PC-9 (cell line): ENCODE measurements at regions not wholly inside any gene's neighbourhood (a gene's known extent, or its start where the extent isn't known, plus 50 kb on each side); places are given as distances from the start of the nearest gene placed in this dataset.

Experiments
- BruUV-seq: library from RNA; stranded (reverse); fragments of 400-500 nt; replicated peaks from 2 replicates; lab custom pipeline; 2021; lab: Mats Ljungman, UMichigan
- CTCF ChIA-PET: fragments of 300-600 bp; sonication (Branson Sonifier 250); formaldehyde crosslinking; loops from one replicate; lab custom pipeline; 2022; ENCODE audit warnings: antibody characterized with exemption; lab: Charles Lee
- POLR2A ChIA-PET: fragments of 300-600 bp; sonication (Branson Sonifier 250); formaldehyde crosslinking; loops from one replicate; lab custom pipeline; 2022; ENCODE audit warnings: antibody characterized with exemption; ENCODE audit not compliant: unreplicated experiment; lab: Charles Lee
- DNase-seq, 2 experiments: peaks; one replicate each; pipeline versions ENCODE4 v3.0.0 to v3.0.0-alpha.2; 2015 to 2022; ENCODE audit warnings: mixed read lengths in 1 of 2
- H2AFZ ChIP-seq: fragments of 200-600 bp; sonication (generic); 2 replicates; pipeline ENCODE4 v1.8.1; 2017; ENCODE audit warnings: antibody characterized with exemption
- H3F3A ChIP-seq: fragments of 200-600 bp; sonication (generic); 2 replicates; pipeline ENCODE4 v1.8.1; 2017; ENCODE audit warnings: antibody characterized with exemption, mild to moderate bottlenecking, low read depth; ENCODE audit not compliant: insufficient read depth
- H3K27ac ChIP-seq: fragments of 200-600 bp; sonication (generic); 2 replicates; pipeline ENCODE4 v1.6.1; 2016; ENCODE audit warnings: mixed run types
- H3K27me3 ChIP-seq: fragments of 200-600 bp; sonication (generic); 2 replicates; pipeline ENCODE4 v1.6.1; 2016; ENCODE audit warnings: low read depth, mixed run types; ENCODE audit not compliant: insufficient read depth
- H3K36me3 ChIP-seq: fragments of 200-600 bp; sonication (generic); 2 replicates; pipeline ENCODE4 v1.6.1; 2016; ENCODE audit warnings: low read depth, mixed run types
- H3K4me1 ChIP-seq: fragments of 200-600 bp; sonication (generic); replicated peaks from 2 replicates; pipeline ENCODE4 v1.6.1; 2016; ENCODE audit warnings: mixed run types; ENCODE audit not compliant: insufficient read depth
- H3K4me2 ChIP-seq: fragments of 200-600 bp; sonication (generic); 2 replicates; pipeline ENCODE4 v1.6.1; 2017; ENCODE audit warnings: mixed run types
- H3K4me3 ChIP-seq: fragments of 200-600 bp; sonication (generic); 2 replicates; pipeline ENCODE4 v1.6.1; 2016; ENCODE audit warnings: mixed run types
- H3K79me2 ChIP-seq: fragments of 200-600 bp; sonication (generic); 2 replicates; pipeline ENCODE4 v1.6.1; 2017; ENCODE audit warnings: low read depth, mixed run types
- H3K9me2 ChIP-seq: fragments of 200-600 bp; sonication (generic); 2 replicates; pipeline ENCODE4 v1.8.1; 2017; ENCODE audit warnings: mild to moderate bottlenecking; ENCODE audit not compliant: insufficient read depth
- H3K9me3 ChIP-seq: fragments of 200-600 bp; sonication (generic); 2 replicates; pipeline ENCODE4 v1.8.1; 2016; ENCODE audit warnings: low read depth; ENCODE audit not compliant: insufficient read depth
- H4K20me1 ChIP-seq: fragments of 200-600 bp; sonication (generic); 2 replicates; pipeline ENCODE4 v1.8.1; 2017; ENCODE audit not compliant: insufficient read depth
- EZH2 ChIP-seq: fragments of 200-600 bp; sonication (generic); IDR thresholded peaks from 2 replicates; pipeline ENCODE4 v1.8.0; 2017; ENCODE audit warnings: antibody characterized with exemption, low read depth
- intact Hi-C: fragments of 100-400 bp; cut with micrococcal nuclease; formaldehyde crosslinking; loops from one replicate; pipeline ENCODE4 v1.10.0; 2022; ENCODE audit not compliant: unreplicated experiment
- TF ChIP-seq, protein P1 (sequence below): fragments of 200-600 bp; sonication (generic); conservative IDR thresholded peaks from 2 replicates; pipeline ENCODE4 v1.6.1; 2017; ENCODE audit warnings: mixed run types, antibody characterized with exemption, mild to moderate bottlenecking, moderate library complexity

DNA sequence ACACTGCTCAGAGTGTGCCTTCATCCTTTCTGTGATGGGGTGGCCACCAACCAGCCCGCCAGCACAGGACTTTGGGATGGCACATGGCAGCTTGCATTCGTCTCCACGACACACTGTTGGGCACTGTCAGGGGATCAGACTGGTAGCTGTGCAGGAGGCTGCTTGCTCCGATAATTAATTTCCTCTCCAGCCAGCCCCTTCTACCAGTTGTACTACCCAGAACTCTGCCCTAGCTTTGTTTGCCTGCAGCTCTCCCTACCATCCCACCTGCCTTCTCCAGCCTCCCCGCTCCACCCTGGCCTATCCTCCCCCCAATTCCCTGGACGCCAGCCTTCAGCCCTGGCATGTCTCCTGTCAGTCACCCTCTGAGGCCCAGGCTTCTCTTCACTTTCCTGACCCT lies 228.3 kb downstream of the TSHZ3 start:
- Histone ChIP-seq H3K79me2 (no peaks in the 10 kb centered on the region), H3K9me3 (no peaks in the 10 kb centered on the region), H4K20me1 (no peaks in the 10 kb centered on the region), H3F3A (no peaks in the 10 kb centered on the region), H3K27ac (no peak overlapping the region), H2AFZ (no peak overlapping the region), H3K4me2 (no peak overlapping the region), H3K27me3 (peaks cover 30% of the 10 kb centered on the region), H3K4me1 (no peaks in the 10 kb centered on the region), H3K4me3 (no peak overlapping the region), H3K36me3 (no peaks in the 10 kb centered on the region), H3K9me2 (no peaks in the 10 kb centered on the region)
- no TSS peak for BruUV-seq
- CTCF ChIA-PET, result no interaction called here
- intact Hi-C loops, result no loop called here
- TF ChIP-seq EZH2, result no peak
- TF ChIP-seq, protein P1, sequence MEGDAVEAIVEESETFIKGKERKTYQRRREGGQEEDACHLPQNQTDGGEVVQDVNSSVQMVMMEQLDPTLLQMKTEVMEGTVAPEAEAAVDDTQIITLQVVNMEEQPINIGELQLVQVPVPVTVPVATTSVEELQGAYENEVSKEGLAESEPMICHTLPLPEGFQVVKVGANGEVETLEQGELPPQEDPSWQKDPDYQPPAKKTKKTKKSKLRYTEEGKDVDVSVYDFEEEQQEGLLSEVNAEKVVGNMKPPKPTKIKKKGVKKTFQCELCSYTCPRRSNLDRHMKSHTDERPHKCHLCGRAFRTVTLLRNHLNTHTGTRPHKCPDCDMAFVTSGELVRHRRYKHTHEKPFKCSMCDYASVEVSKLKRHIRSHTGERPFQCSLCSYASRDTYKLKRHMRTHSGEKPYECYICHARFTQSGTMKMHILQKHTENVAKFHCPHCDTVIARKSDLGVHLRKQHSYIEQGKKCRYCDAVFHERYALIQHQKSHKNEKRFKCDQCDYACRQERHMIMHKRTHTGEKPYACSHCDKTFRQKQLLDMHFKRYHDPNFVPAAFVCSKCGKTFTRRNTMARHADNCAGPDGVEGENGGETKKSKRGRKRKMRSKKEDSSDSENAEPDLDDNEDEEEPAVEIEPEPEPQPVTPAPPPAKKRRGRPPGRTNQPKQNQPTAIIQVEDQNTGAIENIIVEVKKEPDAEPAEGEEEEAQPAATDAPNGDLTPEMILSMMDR, result no peak
- no peak for DNase-seq
- POLR2A ChIA-PET, result no interaction called here

- no peak for TF ChIP-seq EZH2
- TF ChIP-seq, protein P1, result no peak
- no peaks in the 10 kb centered on the region for H3K79me2 ChIP-seq
- no peaks in the 10 kb centered on the region for H3K9me3 ChIP-seq
- POLR2A ChIA-PET, result no interaction called here
- H3K4me3 ChIP-seq, result no peak overlapping the region
- no peaks in the 10 kb centered on the region for H3F3A ChIP-seq
- H3K27me3 ChIP-seq, result peaks cover 26% of the 10 kb centered on the region
- no TSS peak for BruUV-seq
- H4K20me1 ChIP-seq, result no peaks in the 10 kb centered on the region
- no peaks in the 10 kb centered on the region for H3K36me3 ChIP-seq
- intact Hi-C loops, result no loop called here
- H3K4me1 ChIP-seq, result no peaks in the 10 kb centered on the region
- no peak for DNase-seq
- no peak overlapping the region for H3K4me2 ChIP-seq
- H2AFZ ChIP-seq, result no peak overlapping the region
- H3K9me2 ChIP-seq, result no peaks in the 10 kb centered on the region
- CTCF ChIA-PET, result no interaction called here
- no peak overlapping the region for H3K27ac ChIP-seq
Observed at GRCh38 chr19:31119951-31120690, 229.1 kb downstream of the TSHZ3 start.

- peaks cover 26% of the 10 kb centered on the region for H3K27me3 ChIP-seq
- no peak overlapping the region for H2AFZ ChIP-seq
- no peaks in the 10 kb centered on the region for H4K20me1 ChIP-seq
- no peaks in the 10 kb centered on the region for H3K4me1 ChIP-seq
- H3K79me2 ChIP-seq, result no peaks in the 10 kb centered on the region
- no peak overlapping the region for H3K27ac ChIP-seq
- H3F3A ChIP-seq, result no peaks in the 10 kb centered on the region
- no peaks in the 10 kb centered on the region for H3K36me3 ChIP-seq
- H3K9me3 ChIP-seq, result no peaks in the 10 kb centered on the region
- no peak overlapping the region for H3K4me3 ChIP-seq
- no TSS peak for BruUV-seq
- ChIA-PET CTCF (no interaction called here), POLR2A (no interaction called here)
- TF ChIP-seq EZH2, result no peak
- TF ChIP-seq, protein P1, result no peak
- no peak for DNase-seq
- no peak overlapping the region for H3K4me2 ChIP-seq
- no peaks in the 10 kb centered on the region for H3K9me2 ChIP-seq
- intact Hi-C loops, result no loop called here
Observed at GRCh38 chr19:31118986-31119385, 230.2 kb downstream of the TSHZ3 start.
